SK-N-MC (cell line): ENCODE measurements at regions not wholly inside any gene's neighbourhood (a gene's known extent, or its start where the extent isn't known, plus 50 kb on each side); places are given as distances from the start of the nearest gene placed in this dataset.

ENCODE experiments used
- DNase-seq: peaks from one replicate; pipeline ENCODE4 v3.0.0-alpha.2; 2011; ENCODE audit warnings: low read depth, low spot score
- H3K27ac ChIP-seq: fragments of 200-600 bp; sonication (generic); 2 replicates; pipeline ENCODE4 v1.5.1; 2016; ENCODE audit warnings: mixed run types
- H3K36me3 ChIP-seq: fragments of 200-600 bp; sonication (generic); 2 replicates; pipeline ENCODE4 v1.6.1; 2017; ENCODE audit warnings: antibody characterized with exemption, low read length, mixed read lengths; ENCODE audit not compliant: insufficient read depth
- H3K4me3 ChIP-seq: fragments of 200-600 bp; sonication (generic); 2 replicates; pipeline ENCODE4 v1.5.1; 2016
- H3K9ac ChIP-seq: fragments of 200-600 bp; sonication (generic); 2 replicates; pipeline ENCODE4 v1.8.0; 2017; ENCODE audit warnings: mixed run types, mixed read lengths; ENCODE audit not compliant: insufficient read length
- H3K9me3 ChIP-seq: fragments of 200-600 bp; sonication (generic); 2 replicates; pipeline ENCODE4 v1.6.1; 2017; ENCODE audit warnings: low read depth, mild to moderate bottlenecking, antibody characterized with exemption, low read length, moderate library complexity, mixed read lengths
- EZH2 ChIP-seq: fragments of 200-600 bp; sonication (generic); IDR thresholded peaks from one replicate; pipeline ENCODE4 v1.6.1; 2017; ENCODE audit warnings: antibody characterized with exemption
- FOXP2 ChIP-seq: optimal IDR thresholded peaks from 2 replicates; pipeline ENCODE3; 2011; ENCODE audit warnings: mild to moderate bottlenecking, moderate library complexity; ENCODE audit not compliant: insufficient read depth; ENCODE audit errors: extremely low read length, control extremely low read depth
- POLR2AphosphoS5 ChIP-seq: IDR thresholded peaks from 2 replicates; pipeline ENCODE4 v1.6.1; 2012; ENCODE audit warnings: mild to moderate bottlenecking, low read depth, low read length, borderline replicate concordance

DNA sequence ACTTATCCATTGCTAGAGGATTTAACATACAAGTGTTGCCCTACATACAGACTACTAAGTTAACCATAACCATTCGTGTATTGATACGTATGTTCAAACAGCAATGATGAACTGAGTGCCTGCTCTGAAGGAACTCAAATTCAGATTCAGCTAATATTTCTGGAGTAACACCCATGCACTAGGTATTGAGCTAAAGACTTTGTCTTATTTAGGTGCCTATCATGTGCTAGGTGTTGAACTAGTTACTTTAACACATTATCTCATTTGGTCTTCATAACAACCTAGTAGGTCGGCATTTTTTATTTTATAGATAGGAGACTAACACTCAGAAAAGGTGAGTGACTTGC is 160.0 kb downstream of the LTN1 start:
- TF ChIP-seq POLR2AphosphoS5 (no peak), EZH2 (no peak), FOXP2 (no peak)
- no peak for DNase-seq
- Histone ChIP-seq H3K9me3 (no peaks in the 10 kb centered on the region), H3K9ac (no peak overlapping the region), H3K27ac (no peak overlapping the region), H3K4me3 (no peak overlapping the region), H3K36me3 (no peaks in the 10 kb centered on the region)

DNA sequence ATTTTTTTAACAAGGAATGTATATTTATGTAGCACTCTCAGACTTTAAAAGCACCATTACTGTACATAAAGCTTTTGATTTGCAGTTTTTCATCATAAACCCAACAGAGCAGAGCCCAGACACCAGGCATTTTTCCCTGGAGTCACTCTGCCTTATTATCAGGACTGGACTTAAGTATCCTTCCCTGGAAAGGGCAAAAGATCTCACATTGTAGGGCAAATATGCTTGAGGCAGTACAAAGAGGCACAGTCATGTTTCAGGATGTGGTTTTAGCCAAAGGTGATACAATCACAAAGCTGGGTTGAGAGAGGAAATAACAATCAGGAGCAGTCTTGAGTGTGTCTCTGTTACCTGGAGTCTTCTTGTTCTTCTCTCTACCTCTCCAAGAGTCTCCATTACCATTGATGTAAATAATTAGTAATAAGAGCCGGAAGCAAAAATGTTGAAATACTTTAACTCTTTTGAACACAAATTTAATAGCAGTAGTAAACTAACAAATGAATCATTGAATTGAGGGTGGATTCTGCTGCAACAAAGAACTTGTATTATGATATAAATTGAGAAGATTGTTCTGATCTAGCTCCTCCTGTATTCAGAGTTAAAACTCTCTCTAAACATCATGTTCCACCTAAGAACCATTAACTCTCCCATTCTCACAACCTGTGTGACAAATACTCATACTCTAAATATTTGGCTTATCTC is 160.5 kb downstream of the LTN1 start:
- Histone ChIP-seq H3K9me3 (no peaks in the 10 kb centered on the region), H3K36me3 (no peaks in the 10 kb centered on the region), H3K27ac (no peak overlapping the region), H3K9ac (no peak overlapping the region), H3K4me3 (no peak overlapping the region)
- TF ChIP-seq EZH2, result no peak
- DNase-seq, result no peak

DNA sequence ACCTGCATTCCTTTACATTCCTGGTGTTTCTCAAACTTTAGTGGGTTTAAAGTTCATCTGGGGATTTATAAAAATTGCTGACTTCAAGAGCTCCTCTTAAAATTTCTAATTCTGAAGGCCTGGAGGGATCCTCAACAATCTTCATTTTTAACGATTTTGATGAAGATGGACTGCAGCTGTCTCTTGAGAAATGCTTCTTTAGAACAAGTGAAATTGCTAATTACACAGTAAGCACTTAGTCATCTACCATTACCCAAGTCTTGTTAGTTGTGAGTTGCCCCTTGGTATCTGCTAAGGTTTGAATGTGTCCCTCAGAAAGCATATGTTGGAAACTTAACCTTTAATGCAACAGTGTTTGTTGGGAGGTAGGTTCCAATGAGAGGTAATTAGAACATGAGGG is 163.7 kb downstream of the LTN1 start:
- no peaks in the 10 kb centered on the region for H3K9me3 ChIP-seq
- H3K27ac ChIP-seq, result no peak overlapping the region
- no peaks in the 10 kb centered on the region for H3K36me3 ChIP-seq
- peak; percentile 10 for DNase-seq
- TF ChIP-seq FOXP2, result no peak
- no peak for TF ChIP-seq POLR2AphosphoS5
- TF ChIP-seq EZH2, result no peak
- H3K9ac ChIP-seq, result no peak overlapping the region
- H3K4me3 ChIP-seq, result no peak overlapping the region

DNA sequence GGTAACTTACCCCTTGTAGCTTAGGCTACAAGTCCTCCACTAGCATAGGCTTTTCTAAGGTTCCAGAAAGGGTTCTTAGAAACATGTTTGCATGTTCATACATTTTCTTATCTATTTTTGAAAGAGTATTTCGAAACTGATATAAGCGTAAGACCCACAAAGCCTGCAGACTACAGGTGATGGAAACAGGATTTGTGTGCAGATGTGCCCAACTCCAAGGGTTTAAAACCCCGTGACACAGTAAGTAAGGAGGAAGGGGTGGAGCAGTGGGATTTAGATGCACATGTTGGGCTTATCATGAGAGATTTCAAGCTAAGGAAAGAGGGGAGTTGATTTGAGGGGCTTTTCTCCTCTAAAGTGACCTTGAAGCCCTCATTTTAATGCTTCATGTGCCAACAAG is 164.7 kb downstream of the LTN1 start:
- Histone ChIP-seq H3K36me3 (no peaks in the 10 kb centered on the region), H3K27ac (no peak overlapping the region), H3K9me3 (no peaks in the 10 kb centered on the region), H3K4me3 (no peak overlapping the region), H3K9ac (no peak overlapping the region)
- no peak for TF ChIP-seq POLR2AphosphoS5
- no peak for TF ChIP-seq EZH2
- no peak for TF ChIP-seq FOXP2
- DNase-seq, result no peak

DNA sequence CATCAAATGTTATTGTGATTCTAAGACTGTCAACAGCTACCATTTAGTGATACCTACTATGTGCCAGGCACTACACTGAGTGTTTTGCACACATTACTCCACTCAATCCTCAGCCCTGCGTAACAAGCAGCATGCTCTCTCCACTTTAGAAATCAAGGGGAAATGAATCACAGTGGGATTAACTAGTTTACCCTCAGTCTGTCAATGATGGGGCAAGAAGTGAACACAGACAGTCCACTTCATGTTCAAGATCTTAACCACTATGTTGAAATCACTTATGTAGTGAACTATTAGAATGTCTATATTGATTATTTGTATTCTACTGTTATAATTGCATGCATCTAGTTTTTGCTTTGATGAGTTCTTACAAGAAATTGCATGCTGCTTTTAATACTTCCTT is 165.3 kb downstream of the LTN1 start:
- H3K9me3 ChIP-seq, result no peaks in the 10 kb centered on the region
- TF ChIP-seq EZH2 (no peak), FOXP2 (no peak), POLR2AphosphoS5 (no peak)
- H3K4me3 ChIP-seq, result no peak overlapping the region
- H3K9ac ChIP-seq, result no peak overlapping the region
- DNase-seq, result no peak
- no peaks in the 10 kb centered on the region for H3K36me3 ChIP-seq
- H3K27ac ChIP-seq, result no peak overlapping the region

DNA sequence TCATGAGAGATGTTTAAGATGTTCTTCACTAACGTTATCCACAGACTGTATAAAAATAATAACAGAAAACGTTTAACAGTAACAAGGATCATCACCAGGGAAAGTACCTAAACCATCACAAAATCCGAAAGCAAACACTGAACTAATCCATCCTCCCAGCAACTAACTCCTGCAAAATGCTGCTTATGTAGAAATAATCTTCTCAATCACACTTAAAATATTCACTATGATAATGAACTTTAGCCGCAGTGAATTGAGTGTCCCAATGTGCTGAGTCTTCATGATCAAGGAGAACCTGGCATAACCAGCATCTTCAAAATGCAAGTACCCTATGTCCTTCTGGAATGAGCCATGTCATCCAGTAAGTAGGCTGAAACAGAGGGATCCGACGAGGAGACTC is 166.1 kb downstream of the LTN1 start:
- Histone ChIP-seq H3K27ac (no peak overlapping the region), H3K9ac (no peak overlapping the region), H3K9me3 (no peaks in the 10 kb centered on the region), H3K4me3 (no peak overlapping the region), H3K36me3 (no peaks in the 10 kb centered on the region)
- TF ChIP-seq EZH2 (no peak), FOXP2 (no peak), POLR2AphosphoS5 (no peak)
- DNase-seq, result no peak

DNA sequence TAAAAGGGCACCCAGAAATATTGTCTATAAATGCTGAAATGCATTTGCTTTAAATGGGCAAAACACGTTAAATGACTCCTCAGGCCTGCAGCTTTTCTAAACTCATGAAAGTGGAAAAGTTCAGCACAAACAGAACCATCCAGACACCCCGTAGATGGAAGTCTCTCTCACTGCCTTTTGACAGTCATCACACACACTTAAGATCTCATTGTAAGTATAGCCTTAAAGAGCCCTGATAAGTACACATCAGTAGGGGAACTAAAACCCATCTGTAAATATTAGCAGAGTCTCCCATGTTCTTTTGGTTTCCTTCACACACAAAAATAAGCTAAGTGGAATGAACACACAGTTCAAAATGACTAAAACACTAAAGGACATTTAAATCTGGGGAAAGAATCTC is 166.7 kb downstream of the LTN1 start:
- no peaks in the 10 kb centered on the region for H3K36me3 ChIP-seq
- H3K9me3 ChIP-seq, result no peaks in the 10 kb centered on the region
- TF ChIP-seq POLR2AphosphoS5 (no peak), EZH2 (no peak), FOXP2 (no peak)

DNA sequence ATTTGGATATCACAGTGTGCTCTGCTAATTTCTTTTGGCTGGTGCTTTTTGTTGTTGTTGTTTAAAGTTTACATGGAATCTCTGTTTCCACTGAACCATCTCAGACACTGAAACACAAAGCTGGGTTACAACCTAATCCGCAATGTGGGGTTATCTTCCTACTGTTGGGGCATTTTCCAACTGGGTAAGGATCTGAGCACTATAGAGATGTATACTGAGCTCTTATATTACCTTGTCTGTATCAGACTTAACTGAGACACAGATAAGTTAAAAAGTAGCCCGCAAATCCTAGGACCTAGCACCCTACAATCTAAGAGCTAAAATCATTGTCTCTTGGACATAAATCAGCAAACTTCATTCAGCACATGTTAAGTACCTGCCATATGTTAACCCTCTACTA is 169.2 kb downstream of the LTN1 start:
- H3K4me3 ChIP-seq, result no peak overlapping the region
- H3K27ac ChIP-seq, result no peak overlapping the region
- no peak for DNase-seq
- H3K9me3 ChIP-seq, result no peaks in the 10 kb centered on the region
- no peaks in the 10 kb centered on the region for H3K36me3 ChIP-seq
- TF ChIP-seq EZH2, result no peak
- TF ChIP-seq FOXP2, result no peak
- no peak overlapping the region for H3K9ac ChIP-seq

More for the DNA sequence above, 166.7 kb downstream of the LTN1 start:
- Histone ChIP-seq H3K27ac (no peak overlapping the region), H3K4me3 (no peak overlapping the region), H3K9ac (no peak overlapping the region)
- no peak for DNase-seq

DNA sequence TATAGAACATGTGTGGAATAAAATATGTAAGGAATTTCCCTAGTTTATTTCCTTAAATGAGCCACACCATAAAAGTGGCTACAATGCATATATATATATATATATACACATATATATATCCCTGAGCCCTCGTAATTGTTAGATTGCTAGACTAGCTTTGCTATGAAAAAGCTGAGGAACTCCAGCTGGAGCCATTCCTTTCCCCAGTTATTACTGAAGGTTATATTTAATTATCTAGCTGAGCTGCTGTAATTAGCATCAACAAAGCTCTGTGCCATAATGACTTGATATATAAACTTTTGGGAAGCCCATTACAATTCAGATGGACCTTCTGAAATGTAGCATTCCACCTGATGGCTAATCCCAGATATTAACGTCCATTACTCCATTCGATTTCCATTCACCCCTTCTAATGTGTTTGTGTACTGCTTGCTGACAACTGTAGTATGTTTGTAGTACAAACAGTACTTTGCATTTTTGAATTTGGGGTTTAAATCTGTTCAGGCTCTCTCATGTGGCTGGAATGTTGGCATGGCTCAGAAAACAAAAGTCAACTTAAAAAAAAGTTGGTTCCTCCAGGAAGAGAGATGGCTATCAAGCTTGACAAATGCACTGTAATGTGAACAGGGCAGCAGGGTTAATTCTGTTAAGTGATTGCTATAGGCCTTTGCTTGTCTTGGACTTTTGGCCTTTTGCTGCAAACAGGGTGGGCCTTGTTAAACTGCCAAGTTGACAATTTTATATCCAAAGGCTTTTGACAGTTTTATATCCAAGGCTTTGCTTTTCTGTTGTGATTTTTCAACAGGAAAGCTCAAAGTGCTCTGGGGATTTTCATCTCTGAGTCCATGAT is 170.0 kb downstream of the LTN1 start:
- no peaks in the 10 kb centered on the region for H3K36me3 ChIP-seq
- no peak for TF ChIP-seq FOXP2
- TF ChIP-seq EZH2, result no peak
- no peak for TF ChIP-seq POLR2AphosphoS5
- DNase-seq, result no peak
- no peak overlapping the region for H3K4me3 ChIP-seq
- no peaks in the 10 kb centered on the region for H3K9me3 ChIP-seq
- no peak overlapping the region for H3K27ac ChIP-seq
- H3K9ac ChIP-seq, result no peak overlapping the region

DNA sequence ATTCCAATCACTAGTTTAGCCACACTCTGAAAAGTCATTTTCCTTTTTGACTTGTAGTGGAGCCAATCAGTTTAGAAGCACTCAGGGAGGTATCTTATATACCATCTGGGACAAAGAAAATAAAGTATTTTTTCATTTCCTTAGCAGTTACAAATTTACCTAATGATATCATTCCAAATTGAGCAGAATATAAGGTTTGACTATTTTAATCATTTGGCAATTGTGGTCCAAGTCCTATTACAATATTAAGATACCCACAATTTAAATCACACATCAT is 170.6 kb downstream of the LTN1 start:
- TF ChIP-seq POLR2AphosphoS5, result no peak
- no peak for TF ChIP-seq EZH2
- no peak for TF ChIP-seq FOXP2
- DNase-seq, result no peak
- no peak overlapping the region for H3K4me3 ChIP-seq
- no peaks in the 10 kb centered on the region for H3K9me3 ChIP-seq
- H3K36me3 ChIP-seq, result no peaks in the 10 kb centered on the region
- no peak overlapping the region for H3K27ac ChIP-seq
- H3K9ac ChIP-seq, result no peak overlapping the region
